Parathyroid adenoma (tissue), 2 donors: ENCODE measurements at regions not wholly inside any gene's neighbourhood (a gene's known extent, or its start where the extent isn't known, plus 50 kb on each side); places are given as distances from the start of the nearest gene placed in this dataset.

Source experiments
- H2AFZ ChIP-seq: fragments of 300-600 bp; sonication (generic); one replicate; pipeline ENCODE4 v1.7.0; 2017; ENCODE audit warnings: antibody characterized with exemption, mild to moderate bottlenecking
- H3K27ac ChIP-seq: fragments of 300-600 bp; sonication (generic); one replicate; pipeline ENCODE4 v1.7.0; 2017
- H3K27me3 ChIP-seq: fragments of 300-600 bp; sonication (generic); one replicate; pipeline ENCODE4 v1.7.0; 2017; ENCODE audit warnings: low read length; ENCODE audit not compliant: control insufficient read depth, insufficient read depth
- H3K36me3 ChIP-seq: fragments of 300-600 bp; sonication (generic); one replicate; pipeline ENCODE4 v1.7.0; 2017; ENCODE audit warnings: low read length; ENCODE audit not compliant: control insufficient read depth, insufficient read depth
- H3K4me1 ChIP-seq: fragments of 300-600 bp; sonication (generic); one replicate; pipeline ENCODE4 v1.7.0; 2017; ENCODE audit warnings: control low read depth
- H3K4me2 ChIP-seq: fragments of 300-600 bp; sonication (generic); one replicate; pipeline ENCODE4 v1.7.0; 2017; ENCODE audit warnings: low read length
- H3K4me3 ChIP-seq: fragments of 300-600 bp; sonication (generic); one replicate; pipeline ENCODE4 v1.7.0; 2017; ENCODE audit warnings: low read depth, low read length
- H3K79me2 ChIP-seq: fragments of 300-600 bp; sonication (generic); one replicate; pipeline ENCODE4 v1.7.0; 2017; ENCODE audit warnings: control low read depth
- H3K9ac ChIP-seq: fragments of 300-600 bp; sonication (generic); one replicate; pipeline ENCODE4 v1.7.0; 2017; ENCODE audit warnings: mild to moderate bottlenecking
- H3K9me3 ChIP-seq: fragments of 300-600 bp; sonication (generic); one replicate; pipeline ENCODE4 v1.7.0; 2017; ENCODE audit warnings: low read length; ENCODE audit not compliant: control insufficient read depth
- TF ChIP-seq, protein P1 (sequence below): fragments of 300-600 bp; sonication (generic); IDR thresholded peaks from one replicate; pipeline ENCODE4 v1.7.0; 2017; ENCODE audit warnings: antibody characterized with exemption, mild to moderate bottlenecking
- donor health status: primary hyperparathyroidism.

GRCh38 chr12:77339610-77340009, 274.2 kb upstream of the E2F7 start:
- TF ChIP-seq, protein P1, sequence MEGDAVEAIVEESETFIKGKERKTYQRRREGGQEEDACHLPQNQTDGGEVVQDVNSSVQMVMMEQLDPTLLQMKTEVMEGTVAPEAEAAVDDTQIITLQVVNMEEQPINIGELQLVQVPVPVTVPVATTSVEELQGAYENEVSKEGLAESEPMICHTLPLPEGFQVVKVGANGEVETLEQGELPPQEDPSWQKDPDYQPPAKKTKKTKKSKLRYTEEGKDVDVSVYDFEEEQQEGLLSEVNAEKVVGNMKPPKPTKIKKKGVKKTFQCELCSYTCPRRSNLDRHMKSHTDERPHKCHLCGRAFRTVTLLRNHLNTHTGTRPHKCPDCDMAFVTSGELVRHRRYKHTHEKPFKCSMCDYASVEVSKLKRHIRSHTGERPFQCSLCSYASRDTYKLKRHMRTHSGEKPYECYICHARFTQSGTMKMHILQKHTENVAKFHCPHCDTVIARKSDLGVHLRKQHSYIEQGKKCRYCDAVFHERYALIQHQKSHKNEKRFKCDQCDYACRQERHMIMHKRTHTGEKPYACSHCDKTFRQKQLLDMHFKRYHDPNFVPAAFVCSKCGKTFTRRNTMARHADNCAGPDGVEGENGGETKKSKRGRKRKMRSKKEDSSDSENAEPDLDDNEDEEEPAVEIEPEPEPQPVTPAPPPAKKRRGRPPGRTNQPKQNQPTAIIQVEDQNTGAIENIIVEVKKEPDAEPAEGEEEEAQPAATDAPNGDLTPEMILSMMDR = no peak
- no peaks in the 10 kb centered on the region for H3K9me3 ChIP-seq
- H3K4me1 ChIP-seq = peaks cover 6% of the 10 kb centered on the region
- H2AFZ ChIP-seq = no peak overlapping the region
- no peaks in the 10 kb centered on the region for H3K79me2 ChIP-seq
- H3K4me2 ChIP-seq = no peak overlapping the region
- no peak overlapping the region for H3K27ac ChIP-seq
- H3K9ac ChIP-seq = no peak overlapping the region
- H3K36me3 ChIP-seq = no peaks in the 10 kb centered on the region
- no peak overlapping the region for H3K4me3 ChIP-seq
- no peaks in the 10 kb centered on the region for H3K27me3 ChIP-seq

DNA sequence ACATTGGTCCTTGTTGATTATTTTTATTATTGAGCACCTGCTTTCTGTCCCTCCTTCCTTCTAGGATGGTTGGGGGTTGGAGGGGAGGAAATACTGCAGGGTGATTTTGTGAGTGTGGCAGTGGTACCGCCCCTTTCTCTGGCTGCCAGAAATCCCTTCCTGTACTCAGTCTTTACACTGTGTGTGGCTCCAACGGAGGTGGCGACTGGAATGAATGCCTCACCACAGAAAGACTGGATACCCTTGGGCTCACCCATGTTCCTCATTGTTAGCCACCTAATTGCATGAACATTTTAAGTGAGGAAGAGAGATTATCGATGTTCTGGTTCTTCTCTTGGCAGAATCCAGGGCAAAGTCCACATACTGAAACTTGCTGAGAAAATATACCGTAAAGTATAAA, 272.0 kb upstream of the E2F7 start:
- Histone ChIP-seq H3K9ac (no peak overlapping the region), H3K27me3 (no peaks in the 10 kb centered on the region), H3K27ac (no peak overlapping the region), H2AFZ (no peak overlapping the region), H3K4me1 (no peaks in the 10 kb centered on the region), H3K36me3 (no peaks in the 10 kb centered on the region), H3K4me3 (no peak overlapping the region), H3K4me2 (no peak overlapping the region), H3K79me2 (no peaks in the 10 kb centered on the region), H3K9me3 (no peaks in the 10 kb centered on the region)
- TF ChIP-seq, protein P1 = no peak

DNA sequence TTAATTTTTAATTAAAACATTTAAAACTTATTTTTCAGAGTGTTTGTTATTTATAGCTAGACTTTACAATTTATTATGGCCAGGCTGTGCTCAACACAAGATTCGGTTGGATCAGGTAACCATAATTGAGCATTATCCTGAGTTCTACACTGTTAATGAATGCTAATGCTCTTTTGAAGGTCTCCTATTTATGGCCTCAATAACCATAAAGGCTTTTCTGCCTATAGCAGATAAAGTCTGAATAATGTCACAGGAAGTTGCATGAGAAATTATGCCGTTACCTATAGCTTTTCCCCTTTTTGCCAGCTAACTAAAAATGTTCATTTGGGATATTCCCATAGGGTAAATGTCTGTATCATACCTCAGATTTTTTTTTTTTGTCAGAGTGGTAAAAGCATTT, 269.4 kb upstream of the E2F7 start:
- Histone ChIP-seq H3K27me3 (no peaks in the 10 kb centered on the region), H3K9ac (no peak overlapping the region), H3K4me1 (no peaks in the 10 kb centered on the region), H3K27ac (no peak overlapping the region), H3K36me3 (no peaks in the 10 kb centered on the region), H3K79me2 (no peaks in the 10 kb centered on the region), H3K4me2 (no peak overlapping the region), H3K4me3 (no peak overlapping the region), H2AFZ (no peak overlapping the region), H3K9me3 (no peaks in the 10 kb centered on the region)
- TF ChIP-seq, protein P1 = no peak

DNA sequence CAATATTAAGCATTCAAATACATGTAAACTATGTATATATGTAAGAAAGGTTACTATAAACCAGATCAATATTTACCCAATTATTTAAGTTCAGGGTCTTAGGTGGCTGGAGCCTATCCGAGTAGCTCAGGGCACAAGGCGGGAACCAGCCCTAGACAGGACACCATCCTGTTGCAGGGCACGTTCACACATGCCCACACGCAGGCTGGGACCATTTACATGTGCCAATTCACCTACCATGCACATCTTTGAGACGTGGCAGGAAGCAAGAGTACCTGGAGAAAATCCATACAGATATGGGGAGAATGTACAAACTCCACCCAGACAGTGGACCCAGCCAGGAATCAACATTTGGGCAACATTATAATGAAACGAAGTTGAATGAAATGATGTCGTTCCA, 263.0 kb upstream of the E2F7 start:
- Histone ChIP-seq H3K36me3 (no peaks in the 10 kb centered on the region), H3K9ac (no peak overlapping the region), H3K4me3 (no peak overlapping the region), H3K4me2 (no peak overlapping the region), H2AFZ (no peak overlapping the region), H3K79me2 (no peaks in the 10 kb centered on the region), H3K9me3 (no peaks in the 10 kb centered on the region), H3K27ac (no peak overlapping the region), H3K27me3 (no peaks in the 10 kb centered on the region), H3K4me1 (no peaks in the 10 kb centered on the region)
- TF ChIP-seq, protein P1 = no peak

DNA sequence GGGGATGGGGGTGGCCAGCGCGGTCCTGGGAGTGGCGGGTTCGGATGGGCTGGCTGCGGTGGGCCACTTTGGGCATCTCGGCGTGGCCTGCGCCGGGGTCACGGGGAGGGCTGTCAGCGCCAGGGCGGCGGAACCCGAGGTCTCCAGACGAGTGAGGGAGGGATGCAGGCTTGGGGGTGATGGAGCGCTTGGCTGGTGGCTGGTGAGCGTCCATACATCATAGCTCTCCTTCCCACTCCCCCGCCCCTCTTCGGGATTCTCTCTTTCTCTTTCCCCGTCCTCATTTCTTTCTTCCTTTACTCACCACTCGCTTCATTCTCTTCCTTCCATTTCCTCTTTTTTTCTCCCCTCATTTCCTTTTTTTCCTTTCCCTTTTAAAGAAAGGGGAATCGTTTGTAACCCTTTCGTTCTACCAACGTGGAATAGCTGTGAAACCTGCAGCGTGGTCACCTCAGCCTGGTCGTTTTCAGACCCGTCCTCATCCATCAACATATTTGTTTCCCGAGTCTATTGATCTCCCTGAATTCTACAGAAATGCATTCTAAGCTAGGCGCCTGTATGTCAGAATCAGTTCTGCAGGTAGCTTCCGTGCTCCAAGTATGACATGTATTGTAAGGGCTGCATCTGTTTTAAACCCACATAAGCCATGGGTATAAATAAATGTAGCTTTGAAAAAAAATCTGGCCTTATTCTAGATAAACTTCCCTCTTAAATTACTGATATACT, 260.3 kb upstream of the E2F7 start:
- Histone ChIP-seq H3K9ac (no peak overlapping the region), H3K27ac (no peak overlapping the region)
- TF ChIP-seq, protein P1 = no peak

More for the DNA sequence above, 260.3 kb upstream of the E2F7 start:
- peak overlapping the region; percentile 82 for H2AFZ ChIP-seq
- peak overlapping the region; percentile 79 for H3K4me2 ChIP-seq
- H3K4me3 ChIP-seq = peak overlapping the region; percentile 69
- no peaks in the 10 kb centered on the region for H3K27me3 ChIP-seq
- no peaks in the 10 kb centered on the region for H3K4me1 ChIP-seq
- no peaks in the 10 kb centered on the region for H3K9me3 ChIP-seq
- no peaks in the 10 kb centered on the region for H3K36me3 ChIP-seq
- H3K79me2 ChIP-seq = no peaks in the 10 kb centered on the region
